ENCODE measurements at regions not wholly inside any gene's neighbourhood (a gene's known extent, or its start where the extent isn't known, plus 50 kb on each side); places are given as distances from the start of the nearest gene placed in this dataset.

GRCh38 chr16:52617591-52617990 is 70.6 kb upstream of the TOX3 start:
- Histone ChIP-seq H3K4me1 (ENCODE audit: low read length) (no peaks in the 10 kb centered on the region), H3K27me3 (replicated peaks; ENCODE audit: insufficient read depth, low read length) (no peaks in the 10 kb centered on the region), H3K9me2 (replicated peaks; ENCODE audit: insufficient read depth, low read length) (no peaks in the 10 kb centered on the region), H3F3A (ENCODE audit: insufficient read depth, low read length) (no peaks in the 10 kb centered on the region), H3K27ac (ENCODE audit: low read length) (no peak overlapping the region), H3K9ac (ENCODE audit: low read length) (no peak overlapping the region), H2AFZ (ENCODE audit: low read length) (no peak overlapping the region), H3K9me3 (replicated peaks; ENCODE audit: insufficient read depth, low read length) (no peaks in the 10 kb centered on the region), H3K4me2 (ENCODE audit: low read depth, low read length) (no peak overlapping the region), H3K36me3 (replicated peaks; ENCODE audit: insufficient read depth, low read length) (no peaks in the 10 kb centered on the region), H3K79me2 (ENCODE audit: low read length) (no peaks in the 10 kb centered on the region), H4K20me1 (ENCODE audit: insufficient read depth, low read length) (no peaks in the 10 kb centered on the region), H3K4me3 (ENCODE audit: low read length) (no peak overlapping the region)
- no peak for TF ChIP-seq EZH2phosphoT487 (IDR thresholded peaks at IDR 0.05; ENCODE audit: low read length)
- no peak for TF ChIP-seq EZH2 (optimal IDR thresholded peaks at IDR 0.05; ENCODE audit: low read depth, low read length)
- no peak for TF ChIP-seq CTCF (IDR thresholded peaks at IDR 0.05; ENCODE audit: low read length)
- DNase-seq = no peak

- H2AFZ ChIP-seq (ENCODE audit: low read length) = no peak overlapping the region
Measured at GRCh38 chr16:52613508-52613907, 66.6 kb upstream of the TOX3 start.

GRCh38 chr16:52611817-52612673 is 65.1 kb upstream of the TOX3 start:
- Histone ChIP-seq H4K20me1 (ENCODE audit: insufficient read depth, low read length) (no peaks in the 10 kb centered on the region), H3K9ac (ENCODE audit: low read length) (no peak overlapping the region), H3K9me3 (replicated peaks; ENCODE audit: insufficient read depth, low read length) (no peaks in the 10 kb centered on the region), H3K27ac (ENCODE audit: low read length) (no peak overlapping the region), H3K4me2 (ENCODE audit: low read depth, low read length) (no peak overlapping the region), H3F3A (ENCODE audit: insufficient read depth, low read length) (no peaks in the 10 kb centered on the region), H3K9me2 (replicated peaks; ENCODE audit: insufficient read depth, low read length) (no peaks in the 10 kb centered on the region), H2AFZ (ENCODE audit: low read length) (no peak overlapping the region), H3K4me3 (ENCODE audit: low read length) (no peak overlapping the region), H3K36me3 (replicated peaks; ENCODE audit: insufficient read depth, low read length) (no peaks in the 10 kb centered on the region), H3K27me3 (replicated peaks; ENCODE audit: insufficient read depth, low read length) (no peaks in the 10 kb centered on the region), H3K79me2 (ENCODE audit: low read length) (no peaks in the 10 kb centered on the region), H3K4me1 (ENCODE audit: low read length) (no peaks in the 10 kb centered on the region)
- TF ChIP-seq EZH2 (optimal IDR thresholded peaks at IDR 0.05; ENCODE audit: low read depth, low read length) (no peak), EZH2phosphoT487 (IDR thresholded peaks at IDR 0.05; ENCODE audit: low read length) (no peak), CTCF (IDR thresholded peaks at IDR 0.05; ENCODE audit: low read length) (no peak)
- DNase-seq = no peak

More at GRCh38 chr16:52613508-52613907, 66.6 kb upstream of the TOX3 start:
- Histone ChIP-seq H3K4me3 (ENCODE audit: low read length) (no peak overlapping the region), H3K27me3 (replicated peaks; ENCODE audit: insufficient read depth, low read length) (no peaks in the 10 kb centered on the region), H4K20me1 (ENCODE audit: insufficient read depth, low read length) (no peaks in the 10 kb centered on the region), H3K9me2 (replicated peaks; ENCODE audit: insufficient read depth, low read length) (no peaks in the 10 kb centered on the region), H3K4me1 (ENCODE audit: low read length) (no peaks in the 10 kb centered on the region), H3K27ac (ENCODE audit: low read length) (no peak overlapping the region), H3K9me3 (replicated peaks; ENCODE audit: insufficient read depth, low read length) (no peaks in the 10 kb centered on the region), H3K36me3 (replicated peaks; ENCODE audit: insufficient read depth, low read length) (no peaks in the 10 kb centered on the region), H3K4me2 (ENCODE audit: low read depth, low read length) (no peak overlapping the region), H3F3A (ENCODE audit: insufficient read depth, low read length) (no peaks in the 10 kb centered on the region), H3K9ac (ENCODE audit: low read length) (no peak overlapping the region), H3K79me2 (ENCODE audit: low read length) (no peaks in the 10 kb centered on the region)
- no peak for DNase-seq
- TF ChIP-seq EZH2phosphoT487 (IDR thresholded peaks at IDR 0.05; ENCODE audit: low read length) = no peak
- TF ChIP-seq CTCF (IDR thresholded peaks at IDR 0.05; ENCODE audit: low read length) = no peak
- no peak for TF ChIP-seq EZH2 (optimal IDR thresholded peaks at IDR 0.05; ENCODE audit: low read depth, low read length)
